Effector CD4-positive, alpha-beta T cell (primary cell): ENCODE measurements at regions not wholly inside any gene's neighbourhood (a gene's known extent, or its start where the extent isn't known, plus 50 kb on each side); places are given as distances from the start of the nearest gene placed in this dataset.

Experiments used
- DNase-seq: peaks from one replicate; pipeline ENCODE4 v3.0.0-alpha.2; 2020

GRCh38 chr2:128622371-128622770 is 303.7 kb upstream of the HS6ST1 start:
- no peak for DNase-seq

DNA sequence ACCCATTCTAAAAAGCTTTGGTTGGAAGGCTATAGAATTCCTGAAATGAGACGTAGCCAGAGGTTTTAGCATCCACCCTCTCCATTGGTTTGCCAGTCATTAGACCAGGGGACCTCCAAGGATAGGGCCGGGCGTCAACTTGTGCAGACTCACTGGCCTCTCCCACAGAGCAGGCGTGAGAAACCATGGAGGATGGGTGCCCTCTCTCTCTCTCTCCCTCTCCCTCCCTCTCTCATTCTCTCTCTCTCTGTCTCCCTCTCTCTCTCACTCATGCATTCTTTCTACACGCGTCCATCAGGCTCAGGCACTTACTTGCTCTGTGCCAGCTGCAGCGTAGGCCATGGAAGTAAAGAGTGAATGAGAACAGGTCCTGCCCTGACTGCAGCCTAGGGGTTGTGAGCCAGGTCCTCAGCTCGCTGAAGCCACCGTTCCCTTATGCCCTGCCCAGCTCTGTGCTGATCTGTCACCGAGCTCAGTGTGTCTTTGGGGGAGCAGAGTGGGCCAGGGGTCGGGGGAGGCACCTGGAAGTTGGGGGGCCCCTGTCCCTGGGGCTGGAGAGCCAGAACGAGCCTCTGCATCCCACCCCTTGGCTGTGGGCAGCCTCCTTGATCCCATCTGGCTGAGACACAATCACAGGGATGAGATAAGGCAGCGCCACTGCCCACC is 304.4 kb upstream of the HS6ST1 start:
- DNase-seq = no peak

- no peak for DNase-seq
Observed at GRCh38 chr2:128623776-128624761, 305.4 kb upstream of the HS6ST1 start.

GRCh38 chr2:128624956-128625355 is 306.3 kb upstream of the HS6ST1 start:
- no peak for DNase-seq

GRCh38 chr2:128625421-128625820 is 306.8 kb upstream of the HS6ST1 start:
- DNase-seq = no peak

GRCh38 chr2:128625963-128626759 is 307.5 kb upstream of the HS6ST1 start:
- no peak for DNase-seq

DNA sequence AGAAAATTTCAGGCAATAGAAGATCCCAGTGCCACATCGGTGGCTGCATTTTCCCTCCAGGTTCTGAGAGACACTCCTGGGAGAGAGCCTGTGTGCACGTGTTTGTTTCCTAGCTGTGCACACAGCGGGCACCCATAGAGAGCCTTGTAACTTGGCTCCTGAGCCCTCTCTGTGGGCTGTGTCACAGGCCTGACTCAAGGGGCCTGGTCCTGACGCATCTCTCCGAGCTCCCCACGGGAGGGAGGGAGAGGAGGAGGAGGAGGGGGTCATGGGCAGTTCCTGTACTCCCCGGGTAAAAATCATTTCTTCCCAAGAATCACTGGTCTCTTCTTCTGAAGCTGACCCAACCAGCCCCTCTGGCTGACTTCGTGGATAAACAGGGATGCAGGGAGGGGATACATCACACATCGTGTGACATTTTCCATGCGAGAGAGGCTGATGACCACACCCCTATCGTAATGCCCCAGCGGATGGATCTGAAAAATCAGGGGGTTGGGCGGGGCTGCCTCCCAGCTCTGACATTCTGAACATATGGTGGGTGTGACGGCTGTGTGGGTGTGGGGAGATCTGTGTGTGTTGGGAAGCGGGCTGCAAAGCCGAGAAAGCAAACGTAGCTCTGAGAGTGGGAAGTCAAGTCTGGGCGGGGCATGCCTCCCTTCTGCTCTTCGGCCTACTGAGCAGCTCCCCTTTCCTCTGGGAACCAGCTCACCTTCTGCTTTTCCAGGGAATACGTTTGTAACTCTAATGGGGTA is 308.3 kb upstream of the HS6ST1 start:
- no peak for DNase-seq

GRCh38 chr2:128628206-128628605 is 309.5 kb upstream of the HS6ST1 start:
- DNase-seq = no peak

- DNase-seq = no peak
Observed at GRCh38 chr2:128628996-128629395, 310.3 kb upstream of the HS6ST1 start.

- no peak for DNase-seq
Observed at GRCh38 chr2:128630974-128631697, 312.5 kb upstream of the HS6ST1 start.

DNA sequence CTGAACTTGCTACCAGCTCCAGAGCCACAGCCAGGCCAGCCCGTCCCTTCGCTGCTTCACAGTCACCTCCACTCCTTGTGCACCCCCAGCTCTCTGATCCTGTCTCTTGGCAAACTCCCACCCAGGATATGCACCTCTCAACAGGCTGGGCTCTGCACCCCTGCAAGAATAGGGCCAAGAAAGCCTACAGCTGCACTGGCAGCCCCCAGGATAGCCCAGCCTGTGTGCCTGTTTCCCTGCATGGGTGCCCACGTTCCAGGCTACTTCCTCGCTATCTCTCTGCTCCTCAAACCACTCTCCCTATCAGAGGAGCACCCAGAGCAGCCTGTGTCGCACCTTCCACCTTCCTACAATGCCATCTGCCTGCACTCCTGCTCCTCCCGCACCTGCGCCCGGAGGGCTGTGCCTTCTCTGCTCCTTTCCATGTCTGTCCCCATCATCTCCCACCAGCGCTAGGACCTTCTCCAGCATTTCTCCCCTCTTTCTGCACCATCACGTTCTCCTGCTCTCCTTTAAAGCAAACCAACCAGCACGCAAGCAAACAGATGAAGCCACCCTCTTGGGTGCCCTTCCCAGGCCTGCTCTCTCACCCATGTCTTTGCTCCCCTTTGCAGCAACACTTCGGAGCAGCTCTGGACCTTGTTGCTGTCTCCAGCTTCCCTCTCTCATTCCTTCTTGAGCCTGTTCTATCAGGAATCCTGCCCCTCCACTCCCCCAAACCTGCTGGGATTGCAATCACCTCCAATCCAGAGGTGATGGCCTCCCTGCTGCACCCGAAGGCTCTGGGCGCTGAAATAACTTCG is 313.2 kb upstream of the HS6ST1 start:
- DNase-seq = no peak

DNA sequence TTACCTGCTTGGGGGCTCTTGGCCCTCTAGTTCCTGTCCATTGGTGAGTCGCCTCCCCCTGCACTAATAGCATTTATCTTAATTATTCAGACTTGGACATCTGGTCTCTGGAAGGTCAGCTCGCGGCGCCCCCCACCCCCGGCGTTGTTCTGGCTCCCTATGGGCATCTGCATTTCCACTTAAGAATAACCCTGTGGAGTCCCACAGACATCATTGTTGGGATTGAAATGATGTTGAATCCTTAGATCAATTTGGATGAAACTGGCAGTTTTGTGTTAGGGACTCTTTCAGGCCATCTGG is 313.8 kb upstream of the HS6ST1 start:
- no peak for DNase-seq

- DNase-seq = no peak
Observed at GRCh38 chr2:128633501-128633900, 314.8 kb upstream of the HS6ST1 start.

DNA sequence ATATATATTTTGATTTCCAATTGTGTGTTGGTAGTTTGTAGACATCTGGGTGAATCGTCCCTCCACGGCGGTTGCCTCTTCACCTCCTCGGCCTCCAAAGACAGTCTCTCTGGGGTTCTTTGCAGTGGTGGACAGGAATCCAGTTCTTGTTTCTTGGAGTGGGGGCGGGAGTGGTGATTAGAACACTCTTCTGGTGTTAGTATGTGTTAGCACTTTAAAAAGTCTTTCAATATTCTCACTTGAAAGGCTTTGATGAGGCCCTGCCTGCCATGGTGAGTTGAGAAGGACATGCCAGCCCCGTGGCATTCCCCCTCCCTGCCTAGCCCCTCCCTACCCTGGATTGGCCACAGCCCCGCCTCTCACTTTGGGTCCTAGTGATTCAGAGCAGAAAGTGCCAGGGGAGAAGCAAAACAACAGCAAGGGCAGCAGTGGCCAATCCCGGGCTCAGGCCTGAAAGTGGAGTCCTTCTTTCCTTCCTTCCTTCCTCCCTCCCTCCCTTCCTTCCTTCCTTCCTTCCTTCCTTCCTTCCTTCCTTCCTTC is 316.8 kb upstream of the HS6ST1 start:
- no peak for DNase-seq

DNA sequence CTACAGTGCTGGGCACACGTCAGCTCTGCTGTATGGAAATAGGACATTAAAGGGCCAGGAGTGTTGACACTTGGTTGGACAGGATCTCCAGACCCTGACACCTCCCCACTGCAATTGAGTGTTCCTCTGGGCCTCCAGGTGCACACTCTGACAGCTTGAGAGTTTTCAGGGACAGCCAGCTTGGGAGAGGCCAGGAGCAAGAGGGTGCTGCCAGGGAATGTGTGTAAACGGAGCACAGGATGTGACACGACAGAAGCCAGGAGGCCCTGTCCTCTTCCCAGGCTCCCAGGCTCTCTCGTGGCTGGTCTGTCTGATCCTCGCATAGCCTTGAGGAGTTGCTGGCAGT is 318.1 kb upstream of the HS6ST1 start:
- DNase-seq = no peak

- no peak for DNase-seq
Observed at GRCh38 chr2:128637481-128638155, 318.9 kb upstream of the HS6ST1 start.

- DNase-seq = no peak
Observed at GRCh38 chr2:128638341-128639119, 319.9 kb upstream of the HS6ST1 start.

DNA sequence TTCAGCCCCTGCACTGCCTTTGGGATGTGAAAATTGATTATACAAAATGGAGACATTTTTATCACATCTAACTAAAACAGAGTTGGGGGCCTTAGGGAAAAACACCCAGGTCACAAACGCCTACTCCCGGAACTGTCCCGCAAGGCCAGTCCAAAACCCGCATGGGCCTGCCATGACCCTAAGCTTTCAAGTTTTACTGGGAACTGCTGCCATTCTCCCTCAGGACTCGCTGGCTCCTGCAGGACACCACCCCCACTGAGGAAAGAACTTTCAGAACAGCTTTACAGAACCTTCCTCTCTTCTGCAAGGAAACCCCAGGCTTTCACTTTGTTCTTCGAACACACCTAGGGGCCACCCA is 320.4 kb upstream of the HS6ST1 start:
- no peak for DNase-seq

GRCh38 chr2:128639693-128640092 is 321.0 kb upstream of the HS6ST1 start:
- no peak for DNase-seq
